Transverse colon (tissue), 4 donors: ENCODE measurements at regions not wholly inside any gene's neighbourhood (a gene's known extent, or its start where the extent isn't known, plus 50 kb on each side); places are given as distances from the start of the nearest gene placed in this dataset.
"Not testable (repeated sequence)": the region's sequence is repeated elsewhere in the genome, so short reads cannot be mapped to it uniquely, and the experiment has no call there.

Experiments used
- EP300 ChIP-seq: sonication (generic); formaldehyde crosslinking; IDR thresholded peaks from one replicate; pipeline ENCODE4 v1.6.1; 2017; ENCODE audit warnings: antibody characterized with exemption, low read depth
- POLR2A ChIP-seq: fragments of 450-650 bp; IDR thresholded peaks from one replicate; pipeline ENCODE4 v1.6.1; 2016; ENCODE audit warnings: antibody characterized with exemption, mild to moderate bottlenecking, moderate library complexity
- POLR2AphosphoS5 ChIP-seq, 3 donors: sonication (generic); formaldehyde crosslinking; IDR thresholded peaks; one replicate each; pipeline ENCODE4 v1.6.1; 2016; ENCODE audit warnings: antibody characterized with exemption in 3 of 3
- TF ChIP-seq, protein P1 (sequence below), 5 experiments: fragments of 200-600 bp in 3 of 5; fragments of 450-650 bp in 2 of 5; sonication (generic) in 3 of 5; IDR thresholded peaks; 1 replicate in 2 of 5; 2 replicates in 3 of 5; pipeline ENCODE4 v1.5.1; 2016 to 2017; ENCODE audit warnings: antibody characterized with exemption in 5 of 5, inconsistent platforms in 3 of 5, mild to moderate bottlenecking in 2 of 5, moderate library complexity in 1 of 5

DNA sequence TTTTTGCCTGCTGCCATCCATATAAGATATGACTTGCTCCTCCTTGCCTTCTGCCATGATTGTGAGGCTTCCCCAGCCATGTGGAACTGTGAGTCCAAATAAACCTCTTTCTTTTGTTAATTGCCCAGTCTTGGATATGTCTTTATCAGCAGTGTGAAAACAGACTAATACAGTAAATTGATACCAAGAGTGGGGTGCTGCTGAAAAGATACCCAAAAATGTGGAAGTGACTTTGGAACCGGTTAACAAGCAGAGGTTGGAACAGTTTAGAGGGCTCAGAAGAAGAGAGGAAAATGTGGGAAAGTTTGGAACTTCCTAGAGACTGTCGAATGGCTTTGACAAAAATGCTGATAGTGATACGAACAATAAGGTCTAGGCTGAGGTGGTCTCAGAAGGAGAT lies 61.1 kb upstream of the DLG1 start:
- TF ChIP-seq, protein P1, sequence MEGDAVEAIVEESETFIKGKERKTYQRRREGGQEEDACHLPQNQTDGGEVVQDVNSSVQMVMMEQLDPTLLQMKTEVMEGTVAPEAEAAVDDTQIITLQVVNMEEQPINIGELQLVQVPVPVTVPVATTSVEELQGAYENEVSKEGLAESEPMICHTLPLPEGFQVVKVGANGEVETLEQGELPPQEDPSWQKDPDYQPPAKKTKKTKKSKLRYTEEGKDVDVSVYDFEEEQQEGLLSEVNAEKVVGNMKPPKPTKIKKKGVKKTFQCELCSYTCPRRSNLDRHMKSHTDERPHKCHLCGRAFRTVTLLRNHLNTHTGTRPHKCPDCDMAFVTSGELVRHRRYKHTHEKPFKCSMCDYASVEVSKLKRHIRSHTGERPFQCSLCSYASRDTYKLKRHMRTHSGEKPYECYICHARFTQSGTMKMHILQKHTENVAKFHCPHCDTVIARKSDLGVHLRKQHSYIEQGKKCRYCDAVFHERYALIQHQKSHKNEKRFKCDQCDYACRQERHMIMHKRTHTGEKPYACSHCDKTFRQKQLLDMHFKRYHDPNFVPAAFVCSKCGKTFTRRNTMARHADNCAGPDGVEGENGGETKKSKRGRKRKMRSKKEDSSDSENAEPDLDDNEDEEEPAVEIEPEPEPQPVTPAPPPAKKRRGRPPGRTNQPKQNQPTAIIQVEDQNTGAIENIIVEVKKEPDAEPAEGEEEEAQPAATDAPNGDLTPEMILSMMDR (IDR thresholded peaks at IDR 0.05) = not testable (repeated sequence)
- not testable (repeated sequence) for TF ChIP-seq POLR2A; EP300; POLR2AphosphoS5 (IDR thresholded peaks at IDR 0.05)
